ENCODE measurements at regions not wholly inside any gene's neighbourhood (a gene's known extent, or its start where the extent isn't known, plus 50 kb on each side); places are given as distances from the start of the nearest gene placed in this dataset.
"Not testable (repeated sequence)": the region's sequence is repeated elsewhere in the genome, so short reads cannot be mapped to it uniquely, and the experiment has no call there.

DNA sequence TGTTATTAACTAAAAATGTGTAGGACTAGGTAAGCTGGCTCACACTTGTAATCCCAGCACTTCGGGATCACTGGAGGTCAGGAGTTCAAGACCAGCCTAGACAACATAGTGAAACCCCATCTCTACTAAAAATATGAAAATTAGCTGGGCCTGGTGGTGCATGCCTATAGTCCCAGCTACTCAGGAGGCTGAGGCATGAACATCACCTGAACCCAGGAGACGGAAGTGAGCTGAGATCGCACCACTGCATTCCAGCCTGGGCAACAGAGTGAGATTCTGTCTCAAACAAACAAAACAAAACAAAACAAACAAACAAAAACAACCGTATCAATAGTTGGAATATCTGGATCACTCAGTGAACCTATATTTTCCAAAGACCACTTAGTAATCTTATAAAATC, 4759.1 kb upstream of the OR11H1 start:
- H3K4me3 ChIP-seq; DNase-seq (ENCODE audit: low spot score); H3K27ac ChIP-seq: not testable (repeated sequence)

DNA sequence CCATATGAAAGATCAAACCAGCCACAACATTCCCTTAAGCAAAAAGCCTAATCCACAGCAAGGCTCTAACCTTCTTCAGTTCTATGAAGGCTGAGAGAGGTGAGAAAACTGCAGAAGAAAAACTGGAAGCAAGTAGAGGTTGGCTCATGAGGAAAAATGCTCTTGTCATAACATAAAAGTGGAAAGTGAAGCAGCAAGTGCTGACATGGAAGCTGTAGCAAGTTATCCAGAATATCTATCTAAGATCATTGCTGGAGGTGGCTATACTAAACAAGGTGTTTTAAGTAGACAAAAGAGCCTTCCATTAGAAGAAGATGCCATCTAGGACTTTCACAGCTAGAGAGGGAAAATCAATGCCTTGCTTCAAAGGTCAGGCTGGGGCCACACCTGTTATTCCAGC, 4756.2 kb upstream of the OR11H1 start:
- not testable (repeated sequence) for DNase-seq (ENCODE audit: low spot score)

DNA sequence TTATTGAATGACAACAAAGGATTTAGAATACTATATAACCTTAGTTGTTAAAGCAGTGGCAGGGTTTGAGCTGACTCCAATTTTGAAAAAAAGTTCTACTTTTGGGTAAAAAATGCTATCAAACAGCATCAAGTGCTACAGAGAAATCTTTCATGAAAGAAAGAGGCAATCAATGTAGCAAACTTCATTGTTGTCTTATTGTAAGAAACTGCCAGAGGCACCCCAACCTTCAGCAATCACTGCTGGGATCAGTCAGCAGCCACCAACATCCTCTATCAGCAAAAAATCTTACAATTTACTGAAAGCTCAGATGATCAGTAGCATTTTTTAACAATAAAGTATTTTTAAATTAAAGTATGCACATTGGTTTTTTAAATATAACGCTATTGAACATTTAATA, 4754.7 kb upstream of the OR11H1 start:
- H3K27ac ChIP-seq; H3K4me3 ChIP-seq; DNase-seq (ENCODE audit: low spot score): not testable (repeated sequence)

More for the DNA sequence above, 4756.2 kb upstream of the OR11H1 start:
- H3K4me3 ChIP-seq, H3K27ac ChIP-seq: not testable (repeated sequence)

DNA sequence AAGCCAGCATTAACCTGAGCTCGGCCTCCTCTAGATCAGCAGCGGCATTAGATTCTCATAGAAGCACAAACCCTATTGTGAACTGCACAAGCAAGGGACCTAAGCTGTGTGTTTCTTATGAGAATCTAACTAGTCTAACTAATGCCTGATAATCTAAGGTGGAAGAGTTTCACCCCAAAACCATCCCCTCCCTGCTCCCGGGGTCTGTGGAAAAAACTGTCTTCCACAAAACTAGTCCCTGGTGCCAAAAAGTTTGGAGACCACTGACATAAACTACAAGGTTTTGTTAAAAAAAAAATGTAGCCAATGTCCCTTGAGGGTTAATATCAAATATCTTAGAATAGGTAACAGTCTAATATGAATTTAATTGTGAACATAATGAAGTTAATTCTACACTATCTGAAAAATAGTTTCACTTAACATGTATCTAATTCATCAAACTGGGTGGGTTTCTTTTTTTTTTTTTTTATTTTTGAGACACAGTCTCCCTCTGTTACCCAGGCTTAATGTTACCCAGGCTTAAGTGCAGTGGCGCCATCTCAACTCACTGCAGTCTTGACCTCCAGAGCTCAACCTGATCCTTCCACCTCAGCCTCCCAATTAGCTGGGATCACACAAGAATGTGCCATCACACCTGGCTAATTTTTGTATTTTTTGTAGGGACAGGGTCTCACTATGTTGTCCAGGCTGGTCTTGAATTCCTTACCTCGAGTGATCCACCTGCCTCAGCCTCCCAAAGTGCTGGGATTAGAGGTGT, 4752.2 kb upstream of the OR11H1 start:
- H3K4me3 ChIP-seq; DNase-seq (ENCODE audit: low spot score); H3K27ac ChIP-seq: not testable (repeated sequence)

DNA sequence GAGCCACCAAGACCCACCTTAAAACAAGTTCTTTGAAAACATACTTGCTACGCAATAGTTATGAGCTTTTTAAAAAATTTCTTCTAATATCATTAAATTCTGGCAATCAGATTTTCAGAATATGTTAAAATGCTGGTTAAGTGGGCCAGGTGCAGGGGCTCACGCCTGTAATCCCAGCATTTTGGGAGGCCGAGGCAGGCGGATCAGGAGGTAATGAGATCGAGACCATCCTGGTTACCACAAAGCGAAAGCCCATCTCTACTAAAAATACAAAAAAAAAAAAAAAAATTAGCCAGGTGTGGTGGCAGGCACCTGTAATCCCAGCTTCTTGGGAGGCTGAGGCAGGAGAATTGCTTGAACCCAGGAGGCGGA, 4751.6 kb upstream of the OR11H1 start:
- H3K4me3 ChIP-seq; DNase-seq (ENCODE audit: low spot score); H3K27ac ChIP-seq: not testable (repeated sequence)

DNA sequence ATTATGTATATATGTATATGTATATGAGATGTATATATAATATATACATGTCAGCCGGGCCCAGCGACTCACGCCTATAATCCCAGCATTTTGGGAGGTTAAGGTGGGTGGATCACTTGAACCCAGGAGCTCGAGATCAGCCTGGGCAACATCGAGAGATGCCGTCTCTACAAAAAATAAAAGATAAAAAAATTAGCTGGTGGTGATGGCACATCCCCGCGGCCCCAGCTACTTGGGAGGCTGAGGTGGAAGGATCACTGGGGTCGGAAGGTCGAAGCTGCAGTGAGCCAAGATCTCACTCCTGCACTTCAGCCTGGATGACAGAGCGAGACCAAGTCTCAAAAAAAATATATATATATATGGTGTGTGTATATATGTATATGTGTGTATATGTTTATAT, 4750.3 kb upstream of the OR11H1 start:
- not testable (repeated sequence) for DNase-seq (ENCODE audit: low spot score); H3K4me3 ChIP-seq; H3K27ac ChIP-seq

DNA sequence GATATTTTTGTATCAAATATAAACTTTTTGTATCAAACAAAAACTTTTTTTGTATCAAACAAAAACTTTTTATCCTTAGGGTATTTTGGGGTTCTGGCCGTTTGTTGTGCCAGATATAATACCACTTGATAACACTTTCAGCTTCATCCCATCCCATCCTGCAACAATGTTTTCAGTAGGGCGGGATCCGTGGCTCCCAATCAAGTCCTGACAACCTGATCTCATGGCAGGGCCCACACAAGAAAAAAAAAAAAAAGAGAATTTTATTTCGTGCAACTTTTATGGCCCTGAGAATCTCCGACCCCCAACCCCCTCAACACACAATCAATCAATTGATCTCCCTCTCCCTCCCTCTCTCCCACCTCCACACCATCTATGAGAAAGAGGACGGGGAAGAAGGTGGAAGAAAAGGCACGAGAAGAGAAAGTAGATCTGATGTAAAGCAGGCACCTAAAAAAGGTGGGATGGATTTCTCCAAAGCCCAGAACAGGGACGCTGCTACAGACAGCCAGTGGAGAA, 4749.6 kb upstream of the OR11H1 start:
- no peak for DNase-seq (ENCODE audit: low spot score)
- TF ChIP-seq, protein P1, sequence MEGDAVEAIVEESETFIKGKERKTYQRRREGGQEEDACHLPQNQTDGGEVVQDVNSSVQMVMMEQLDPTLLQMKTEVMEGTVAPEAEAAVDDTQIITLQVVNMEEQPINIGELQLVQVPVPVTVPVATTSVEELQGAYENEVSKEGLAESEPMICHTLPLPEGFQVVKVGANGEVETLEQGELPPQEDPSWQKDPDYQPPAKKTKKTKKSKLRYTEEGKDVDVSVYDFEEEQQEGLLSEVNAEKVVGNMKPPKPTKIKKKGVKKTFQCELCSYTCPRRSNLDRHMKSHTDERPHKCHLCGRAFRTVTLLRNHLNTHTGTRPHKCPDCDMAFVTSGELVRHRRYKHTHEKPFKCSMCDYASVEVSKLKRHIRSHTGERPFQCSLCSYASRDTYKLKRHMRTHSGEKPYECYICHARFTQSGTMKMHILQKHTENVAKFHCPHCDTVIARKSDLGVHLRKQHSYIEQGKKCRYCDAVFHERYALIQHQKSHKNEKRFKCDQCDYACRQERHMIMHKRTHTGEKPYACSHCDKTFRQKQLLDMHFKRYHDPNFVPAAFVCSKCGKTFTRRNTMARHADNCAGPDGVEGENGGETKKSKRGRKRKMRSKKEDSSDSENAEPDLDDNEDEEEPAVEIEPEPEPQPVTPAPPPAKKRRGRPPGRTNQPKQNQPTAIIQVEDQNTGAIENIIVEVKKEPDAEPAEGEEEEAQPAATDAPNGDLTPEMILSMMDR (IDR thresholded peaks at IDR 0.05): no peak
- Histone ChIP-seq H3K27ac (no peak overlapping the region), H3K4me3 (no peak overlapping the region)

DNA sequence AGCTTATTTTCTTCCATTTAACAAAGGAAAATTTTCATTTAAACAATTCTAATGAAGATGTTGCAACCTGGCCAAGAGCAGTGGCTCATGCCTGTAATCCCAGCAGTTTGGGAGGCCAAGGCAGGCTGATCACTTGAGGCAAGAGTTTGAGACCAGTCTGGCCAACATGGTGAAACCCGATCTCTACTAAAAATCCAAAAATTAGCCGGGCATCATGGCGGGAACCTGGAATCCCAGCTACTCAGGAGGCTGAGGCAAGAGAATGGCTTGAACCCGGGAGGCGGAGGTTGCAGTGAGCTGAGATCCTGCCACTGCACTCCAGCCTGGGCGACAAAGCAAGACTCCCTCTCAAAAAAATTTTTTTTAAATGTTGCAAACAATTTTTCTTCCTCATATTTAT, 4748.8 kb upstream of the OR11H1 start:
- not testable (repeated sequence) for DNase-seq (ENCODE audit: low spot score); H3K27ac ChIP-seq; H3K4me3 ChIP-seq

DNA sequence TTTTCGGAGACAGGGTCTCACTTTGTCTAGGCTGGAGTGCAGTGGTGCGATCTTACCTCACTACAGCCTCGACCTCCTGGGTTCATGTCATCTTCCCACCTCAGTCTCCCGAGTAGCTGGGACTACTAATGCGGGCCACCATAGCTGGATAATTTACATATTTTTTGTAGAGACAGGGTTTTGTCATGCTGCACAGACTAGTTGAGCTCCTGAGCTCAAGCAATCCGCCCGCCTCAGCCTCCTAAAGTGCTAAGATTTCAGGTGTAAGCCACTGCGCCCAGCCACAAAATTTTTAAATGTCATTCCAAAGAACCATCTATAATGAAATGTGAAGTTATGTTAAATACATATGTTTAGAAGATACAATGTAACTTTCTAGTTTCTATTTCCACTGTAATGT, 4747.7 kb upstream of the OR11H1 start:
- TF ChIP-seq, protein P1 (IDR thresholded peaks at IDR 0.05): no peak
- Histone ChIP-seq H3K4me3 (no peak overlapping the region), H3K27ac (no peak overlapping the region)
- no peak for DNase-seq (ENCODE audit: low spot score)

DNA sequence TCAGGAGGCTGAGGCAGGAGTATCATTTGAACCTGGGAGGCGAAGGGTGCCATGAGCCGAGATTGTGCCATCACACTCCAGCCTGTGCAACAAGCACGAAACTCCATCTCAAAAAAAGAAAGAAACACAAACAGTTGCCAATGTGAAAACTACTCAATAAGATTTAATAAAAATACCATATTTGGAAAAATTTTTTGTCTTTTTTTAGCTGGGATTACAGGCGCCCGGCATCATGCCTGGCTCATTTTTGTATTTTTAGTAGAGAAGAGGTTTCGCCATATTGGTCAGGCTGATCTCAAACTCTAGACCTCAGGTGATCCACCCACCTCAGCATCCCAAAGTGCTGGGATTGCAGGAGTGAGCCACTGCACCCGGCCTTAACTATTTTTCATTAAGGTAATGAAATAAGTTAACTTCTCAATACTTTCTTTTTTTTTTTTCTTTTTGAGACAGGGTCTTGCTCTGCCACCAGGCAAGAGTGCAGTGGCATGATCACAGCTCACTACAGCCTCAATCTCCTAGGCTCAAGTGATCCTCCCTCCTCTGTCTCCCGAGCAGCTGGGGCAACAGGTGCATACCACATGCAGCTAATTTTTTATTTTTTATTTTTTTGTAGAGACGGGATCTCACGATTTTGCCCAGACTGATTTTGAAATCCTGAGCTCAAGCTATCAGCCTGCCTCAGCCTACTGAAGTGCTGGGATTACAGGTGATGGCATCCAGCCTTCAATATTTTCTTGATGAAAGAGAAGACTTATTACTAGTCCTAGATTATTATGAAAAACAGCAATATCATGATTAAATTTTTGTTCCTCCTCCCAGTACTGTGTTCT, 4746.2 kb upstream of the OR11H1 start:
- Histone ChIP-seq H3K27ac (no peak overlapping the region), H3K4me3 (no peak overlapping the region)
- no peak for DNase-seq (ENCODE audit: low spot score)
- TF ChIP-seq, protein P1 (IDR thresholded peaks at IDR 0.05): no peak

All from coronary artery (tissue), 2 donors.